ENCODE measurements at regions not wholly inside any gene's neighbourhood (a gene's known extent, or its start where the extent isn't known, plus 50 kb on each side); places are given as distances from the start of the nearest gene placed in this dataset.
"Not testable (repeated sequence)": the region's sequence is repeated elsewhere in the genome, so short reads cannot be mapped to it uniquely, and the experiment has no call there.

DNA sequence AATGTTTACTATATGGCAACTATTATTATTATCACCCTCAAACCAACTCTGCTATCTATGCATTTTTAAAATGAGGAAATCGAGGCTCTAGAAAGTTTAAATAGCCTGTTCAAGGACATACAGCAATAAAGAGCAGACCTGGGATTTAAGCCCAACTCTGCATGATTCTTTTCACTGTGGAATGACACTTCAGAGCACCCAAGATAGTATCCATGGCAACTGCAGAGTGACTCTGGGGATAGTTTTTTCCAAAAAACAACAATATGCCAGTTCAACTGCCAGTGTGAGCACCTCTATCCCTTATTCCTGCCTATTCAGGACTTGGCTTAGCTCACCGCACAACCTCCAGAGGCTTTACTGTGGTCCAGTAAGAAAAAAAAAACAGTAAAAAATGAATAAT lies 293.9 kb downstream of the BRINP2 start:
- no peak for DNase-seq

DNA sequence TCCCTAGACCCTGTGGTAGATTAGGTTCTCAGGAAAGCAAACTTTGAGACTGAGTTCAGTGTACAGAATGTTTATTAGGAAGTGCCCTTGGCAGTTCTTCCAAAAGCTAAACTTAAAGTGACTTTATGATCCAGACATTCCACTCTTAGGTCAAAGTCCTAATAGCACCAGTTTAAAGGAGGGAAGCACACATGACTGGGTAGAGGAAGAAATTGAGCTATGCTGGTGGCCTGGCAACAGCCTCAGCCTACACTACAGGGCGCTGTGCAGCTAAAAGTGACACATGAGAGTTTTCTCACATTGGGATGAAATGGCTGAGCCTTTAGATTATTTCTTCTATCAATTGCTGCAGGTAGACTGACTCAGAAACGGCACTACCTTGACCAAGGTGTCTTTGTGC lies 280.4 kb downstream of the BRINP2 start:
- no peak for DNase-seq

DNA sequence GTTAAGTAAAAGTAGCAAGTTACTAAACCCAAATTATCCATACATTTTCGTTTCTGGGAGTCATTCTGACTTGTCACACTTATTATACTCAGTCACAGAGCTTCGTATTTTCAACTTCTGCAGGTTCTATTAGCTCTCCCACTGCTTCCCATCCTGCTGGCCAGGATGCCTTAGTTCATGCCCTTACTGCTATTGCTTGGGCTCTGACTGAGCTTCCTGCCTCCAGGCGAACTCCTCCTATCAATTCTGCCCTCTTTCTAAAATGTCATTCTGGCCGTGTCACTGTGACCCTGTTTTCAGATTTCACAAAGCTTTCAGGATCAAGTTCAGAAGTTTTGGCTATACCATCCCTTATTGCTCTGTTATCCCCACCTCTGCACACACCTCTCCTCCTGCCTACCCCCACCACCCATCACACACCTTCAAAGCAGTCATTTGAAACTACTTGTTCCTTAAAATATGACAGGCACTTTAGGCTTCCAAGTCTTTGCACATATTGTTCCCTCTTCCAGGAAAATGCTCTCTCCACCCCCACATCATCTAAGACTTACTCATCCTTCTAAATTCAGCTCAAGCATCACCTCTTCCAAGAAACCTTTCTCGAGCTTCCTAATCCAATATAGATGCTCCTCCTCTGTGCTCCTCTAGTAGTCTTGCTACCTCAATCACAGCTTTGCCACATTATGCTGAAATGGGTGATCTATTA lies 278.0 kb downstream of the BRINP2 start:
- DNase-seq: no peak

DNA sequence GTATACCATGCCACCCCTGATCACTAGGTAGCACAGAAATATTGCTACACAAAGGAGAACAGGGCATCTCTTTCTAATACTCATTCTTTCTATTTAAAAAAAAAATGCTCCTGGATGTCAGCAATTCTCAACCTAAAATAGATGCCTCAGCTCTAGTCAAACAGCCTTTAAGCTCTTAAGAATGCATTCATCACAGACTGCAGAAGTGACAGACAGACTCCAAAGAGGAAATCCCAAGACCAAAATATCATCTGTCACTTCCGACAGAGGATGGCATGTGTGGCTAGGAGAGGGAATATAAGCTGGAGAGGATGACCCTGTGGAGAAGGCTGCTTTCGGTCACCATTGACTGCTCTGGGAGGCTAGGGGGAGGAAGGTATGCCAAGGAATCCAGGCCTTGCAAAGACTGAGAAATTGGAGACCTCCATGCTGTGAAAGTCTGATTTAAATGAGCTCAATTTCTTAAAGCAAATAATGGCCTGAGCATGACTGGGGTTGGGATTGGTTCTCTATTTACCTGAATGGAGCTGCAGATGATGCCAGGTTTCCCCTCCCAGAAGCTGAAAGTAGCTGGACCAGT lies 277.4 kb downstream of the BRINP2 start:
- DNase-seq: no peak

DNA sequence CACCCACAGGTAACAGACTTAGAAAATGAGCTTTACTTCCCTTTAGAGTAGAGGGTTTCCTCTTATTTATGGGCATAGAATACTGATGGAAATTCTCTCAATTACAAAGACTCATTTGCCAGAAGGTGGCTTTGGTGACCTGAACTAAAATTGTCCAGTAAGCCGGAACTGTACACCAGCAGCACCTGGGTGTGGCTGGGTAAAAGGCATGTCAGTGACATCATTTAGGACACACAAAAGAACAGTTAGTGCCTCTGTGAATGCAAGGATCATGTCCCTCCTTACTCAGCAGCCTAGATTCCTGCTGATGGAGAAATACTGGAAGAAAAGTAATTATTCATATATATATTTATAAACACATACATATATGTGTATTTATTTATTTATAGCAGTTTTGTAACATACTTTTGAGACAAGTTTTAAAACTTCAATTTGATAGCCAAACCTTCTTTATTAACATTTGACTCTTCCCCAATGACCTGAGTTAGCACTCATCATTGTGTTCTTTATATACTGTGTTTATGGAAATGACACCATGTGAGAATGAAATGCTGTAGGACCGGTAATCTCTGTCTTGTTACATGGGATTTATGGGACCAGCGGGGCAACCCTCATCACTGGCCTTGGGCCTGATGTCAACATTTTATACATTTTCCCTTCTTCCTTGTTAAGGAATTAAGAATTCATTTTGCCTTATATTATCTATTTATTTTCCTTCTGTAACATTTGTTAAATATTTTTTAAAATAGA lies 274.4 kb downstream of the BRINP2 start:
- DNase-seq: no peak

DNA sequence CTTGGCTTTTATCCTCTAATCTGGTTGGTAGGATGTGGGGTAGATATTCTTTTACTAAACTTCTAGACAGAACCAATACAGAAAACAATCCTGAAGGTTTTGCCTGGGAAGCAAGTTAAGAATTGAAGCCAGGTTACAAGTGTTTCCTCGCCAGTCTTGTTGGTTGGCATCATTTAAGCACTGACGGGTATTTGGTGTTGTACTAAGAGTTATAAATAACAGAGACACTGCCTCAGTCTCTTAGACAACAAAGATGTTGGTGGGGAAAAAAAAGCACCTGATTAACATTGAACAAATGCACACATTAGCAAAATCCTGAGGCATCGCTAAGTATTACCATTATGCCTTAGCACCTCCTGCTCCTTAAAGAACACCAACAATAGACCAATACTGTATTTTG lies 272.2 kb downstream of the BRINP2 start:
- no peak for DNase-seq

DNA sequence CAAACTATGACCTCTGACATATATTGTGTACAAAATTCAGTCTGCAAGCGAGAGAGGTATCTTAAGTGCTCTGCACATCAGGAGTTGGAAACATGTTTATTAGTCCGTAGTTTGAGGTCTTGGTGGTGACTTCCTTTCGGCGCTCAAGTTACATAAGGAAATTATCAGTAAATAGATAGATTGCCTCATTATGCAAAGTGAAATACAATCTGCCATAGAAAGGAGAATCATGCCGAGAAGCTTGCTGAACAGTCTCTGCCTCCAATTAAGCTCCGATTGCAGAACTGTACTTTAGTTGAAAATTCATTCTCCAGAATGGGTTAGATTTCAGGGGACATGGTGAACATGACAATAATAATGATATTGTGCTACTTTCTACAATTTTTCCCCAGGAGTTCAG lies 271.8 kb downstream of the BRINP2 start:
- no peak for DNase-seq

DNA sequence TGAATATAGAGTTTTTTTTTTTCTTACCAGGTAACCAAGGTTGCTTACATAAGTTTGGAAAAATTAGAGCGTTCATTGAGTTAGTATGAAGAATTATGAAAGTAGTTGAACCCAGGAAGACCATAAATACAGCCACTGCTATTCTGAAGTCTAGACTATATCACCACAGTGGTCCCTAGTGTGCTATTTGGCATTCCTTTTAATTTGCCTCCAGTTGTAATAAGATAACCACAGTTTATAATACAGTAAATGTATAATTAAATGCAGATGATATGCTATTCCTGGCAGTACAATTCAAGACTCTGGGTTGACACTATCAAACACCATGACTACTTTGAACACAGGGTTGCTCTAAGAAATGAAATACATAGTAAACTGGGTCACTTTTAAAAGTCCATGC lies 270.5 kb downstream of the BRINP2 start:
- no peak for DNase-seq

DNA sequence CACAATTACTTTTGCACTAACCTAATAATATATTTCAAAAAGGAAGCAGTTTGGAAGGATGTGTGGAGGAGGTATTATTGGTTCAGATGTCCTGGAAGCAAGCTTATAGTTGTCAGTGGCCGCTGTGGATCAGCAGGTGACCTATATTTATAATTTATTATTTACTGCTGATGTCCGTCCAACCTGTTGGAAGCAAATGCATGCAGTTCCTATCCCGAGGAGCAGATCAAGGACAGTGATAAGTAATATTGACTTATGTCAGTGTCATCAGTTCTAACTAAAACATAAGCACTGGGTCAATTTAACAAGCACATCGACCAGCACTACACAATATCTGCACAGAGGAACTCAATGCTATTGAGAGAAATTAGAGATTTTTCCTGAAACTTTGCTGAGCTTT lies 270.1 kb downstream of the BRINP2 start:
- no peak for DNase-seq

DNA sequence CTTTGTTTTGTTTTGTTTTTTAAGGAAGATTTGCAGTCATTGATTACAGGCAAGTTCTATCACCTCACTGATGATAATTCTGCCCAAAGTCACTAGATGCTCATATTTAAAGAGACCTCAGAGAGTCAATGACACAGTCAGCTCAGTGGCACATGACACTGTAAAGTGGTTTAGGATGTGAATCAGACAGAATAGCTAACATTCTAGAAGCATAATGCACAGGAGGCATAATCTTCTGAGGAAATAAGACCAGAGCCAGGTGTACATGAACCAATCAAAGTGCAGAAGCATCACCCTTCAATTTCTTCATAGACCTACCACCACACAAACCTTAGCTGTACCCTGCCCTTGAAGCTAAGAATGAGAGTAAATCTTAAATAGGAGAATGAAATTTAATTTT lies 268.5 kb downstream of the BRINP2 start:
- DNase-seq: no peak

DNA sequence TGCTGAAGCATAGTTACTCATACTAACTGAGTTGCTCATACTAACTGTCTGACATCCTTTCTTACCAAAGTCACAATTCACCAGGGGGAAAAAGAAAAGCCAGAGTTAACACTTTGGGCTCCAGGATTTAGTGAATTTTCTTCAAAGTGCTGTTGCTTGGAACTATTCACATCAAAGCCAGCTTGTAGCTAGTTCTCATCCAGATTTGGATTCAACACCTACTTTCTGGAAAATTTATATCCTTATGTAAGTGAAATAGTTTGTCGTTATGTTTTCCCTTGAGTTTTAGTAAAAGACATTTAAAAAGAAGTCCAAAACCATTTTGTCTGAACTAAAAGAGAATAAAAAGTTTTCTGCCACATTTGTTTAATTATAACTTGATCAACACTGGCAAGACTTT lies 264.6 kb downstream of the BRINP2 start:
- DNase-seq: no peak

DNA sequence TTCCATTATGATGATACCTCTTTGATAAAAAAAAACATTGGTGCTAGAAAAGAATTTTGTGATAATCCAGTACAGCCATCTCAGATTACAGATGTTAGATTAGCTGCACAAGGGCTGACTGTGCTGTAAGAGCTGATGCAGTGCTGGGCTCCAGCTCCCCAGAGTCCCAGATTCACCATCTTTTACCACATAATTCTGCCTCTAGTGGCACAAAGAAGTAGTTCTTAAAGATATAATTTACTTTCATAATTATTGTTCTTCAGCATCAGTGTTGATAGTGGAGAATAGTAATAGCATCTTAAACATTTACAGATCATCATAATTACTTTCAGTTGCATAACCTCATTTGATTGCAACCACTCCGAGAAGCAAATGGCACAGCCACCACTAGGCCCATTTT lies 262.1 kb downstream of the BRINP2 start:
- DNase-seq: no peak

DNA sequence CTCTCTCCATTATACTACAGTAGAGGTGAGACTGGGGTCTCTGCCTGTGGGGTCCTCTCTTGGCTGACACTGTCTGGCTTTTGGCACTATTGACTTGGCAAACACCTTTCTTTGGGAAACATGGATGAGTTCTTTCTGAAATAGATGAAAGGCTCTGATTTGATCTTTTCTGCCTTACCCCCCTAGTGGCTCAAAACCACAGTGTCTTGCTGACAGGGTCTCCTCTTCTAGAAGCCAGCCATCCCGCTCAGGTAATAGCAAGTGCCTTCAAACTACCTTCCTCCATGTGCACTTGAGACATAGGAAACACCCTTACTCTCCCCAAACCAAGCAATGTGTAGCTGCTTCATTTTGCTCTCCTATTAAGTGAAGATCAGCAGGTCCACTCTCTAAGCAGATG lies 260.4 kb downstream of the BRINP2 start:
- DNase-seq: no peak

DNA sequence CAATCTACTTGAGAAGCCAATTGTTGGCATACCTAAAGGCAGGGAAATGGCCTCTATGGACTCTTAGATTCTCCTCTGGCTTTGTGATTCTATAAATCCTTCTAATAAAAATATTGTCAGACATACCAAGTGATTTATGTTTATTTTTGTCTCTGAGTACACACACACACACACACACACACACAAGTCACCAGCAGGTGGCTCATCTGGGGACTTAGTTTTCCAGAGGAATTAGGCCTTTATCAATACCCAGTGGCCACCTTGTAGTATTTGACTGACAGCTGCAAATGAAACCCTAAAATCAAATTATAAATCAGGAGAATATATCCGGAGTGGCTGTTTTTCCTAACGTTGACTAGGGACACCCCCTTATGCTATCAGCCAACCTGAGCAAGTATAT lies 258.5 kb downstream of the BRINP2 start:
- DNase-seq: no peak

DNA sequence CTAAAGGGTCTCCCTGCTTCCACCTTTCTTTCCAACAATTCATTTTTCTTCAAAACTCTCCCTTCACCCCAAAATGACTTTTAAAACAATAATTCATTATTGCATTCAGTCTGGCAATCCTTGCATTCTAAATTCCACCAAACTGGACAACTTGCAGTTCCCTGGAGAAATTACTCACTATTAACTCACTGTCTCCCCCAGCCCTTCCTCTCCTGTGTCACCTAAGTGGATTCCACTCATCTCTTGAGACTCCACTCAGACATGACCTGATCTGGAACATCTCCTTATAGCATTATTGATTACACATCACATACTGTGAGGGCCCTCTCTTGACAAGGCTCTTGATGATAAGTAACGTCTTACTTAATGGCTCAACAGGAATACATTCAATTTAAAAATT lies 257.1 kb downstream of the BRINP2 start:
- DNase-seq: no peak

DNA sequence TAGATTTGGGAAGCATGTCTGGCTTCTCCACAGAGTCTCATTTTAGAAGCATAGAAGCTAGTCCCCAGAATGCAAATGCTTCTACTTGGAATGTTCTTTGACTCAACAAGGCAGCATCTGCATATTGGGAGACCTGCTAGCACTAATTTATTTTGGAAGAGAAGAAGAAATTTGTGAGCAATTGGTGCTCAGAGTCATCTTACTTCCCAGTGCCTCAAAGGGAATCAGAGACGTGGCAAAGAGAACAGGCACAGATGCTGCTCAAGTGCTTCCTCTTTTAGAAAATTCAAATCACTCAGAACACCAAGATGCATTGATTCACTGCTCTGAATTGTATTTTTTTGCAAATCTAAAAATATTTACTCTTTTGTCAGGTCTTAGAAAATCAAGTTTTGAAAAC lies 255.7 kb downstream of the BRINP2 start:
- no peak for DNase-seq

DNA sequence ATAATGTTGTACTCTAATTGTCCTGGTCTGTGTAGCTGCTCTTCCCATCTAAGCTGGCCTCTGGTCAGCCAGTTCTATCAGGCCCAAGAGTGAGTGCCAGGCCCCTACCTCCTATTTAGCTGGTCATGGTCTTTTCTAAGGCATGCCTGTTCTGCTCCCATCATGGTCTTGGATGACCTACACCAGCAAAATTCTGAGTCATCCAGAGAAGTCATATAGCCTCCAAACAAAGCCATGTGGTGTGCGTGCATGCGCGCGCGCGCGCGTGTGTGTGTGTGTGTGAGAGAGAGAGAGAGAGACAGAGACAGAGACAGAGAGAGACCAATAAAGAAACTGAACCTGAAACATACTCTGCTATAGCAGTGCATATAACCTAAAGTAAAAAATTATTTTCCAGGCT lies 254.4 kb downstream of the BRINP2 start:
- no peak for DNase-seq

DNA sequence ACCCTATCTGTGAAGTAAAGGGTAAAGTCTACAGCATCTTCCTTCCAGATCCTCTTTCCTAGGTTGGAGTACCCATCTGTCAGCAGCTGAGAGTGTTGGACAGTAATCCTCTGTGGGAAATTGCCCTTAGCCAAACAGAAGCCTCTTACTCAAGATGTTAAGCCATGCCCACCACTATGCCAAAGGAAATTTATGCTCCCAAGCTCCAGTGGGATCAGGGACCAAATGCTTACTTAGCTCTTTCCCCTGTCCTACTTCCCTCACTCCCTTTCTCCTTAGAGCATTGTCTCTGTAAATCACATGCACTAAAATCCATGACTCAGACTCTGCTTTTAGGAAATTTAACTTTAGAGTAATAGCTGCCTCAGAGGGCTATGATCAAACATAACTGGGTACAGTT lies 254.0 kb downstream of the BRINP2 start:
- no peak for DNase-seq

DNA sequence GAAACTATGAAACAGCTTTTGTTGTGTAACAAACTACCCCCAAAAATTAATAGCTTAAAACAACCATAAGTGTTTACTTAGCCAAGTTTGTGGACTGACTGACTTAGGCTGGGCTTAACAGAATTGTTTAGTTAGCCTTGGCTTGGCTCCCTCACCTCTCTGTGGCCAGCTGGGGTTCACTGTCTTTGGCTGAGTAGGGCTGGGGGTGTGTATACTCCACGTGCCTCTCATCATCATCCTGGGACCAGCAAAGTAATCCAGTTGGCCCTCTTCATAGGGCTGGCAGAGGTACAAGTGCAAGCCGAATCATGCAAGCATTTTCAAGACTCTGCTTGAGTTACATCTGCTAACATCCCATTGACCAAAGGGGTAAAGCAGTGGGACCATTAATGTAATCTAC lies 252.3 kb downstream of the BRINP2 start:
- DNase-seq: no peak

DNA sequence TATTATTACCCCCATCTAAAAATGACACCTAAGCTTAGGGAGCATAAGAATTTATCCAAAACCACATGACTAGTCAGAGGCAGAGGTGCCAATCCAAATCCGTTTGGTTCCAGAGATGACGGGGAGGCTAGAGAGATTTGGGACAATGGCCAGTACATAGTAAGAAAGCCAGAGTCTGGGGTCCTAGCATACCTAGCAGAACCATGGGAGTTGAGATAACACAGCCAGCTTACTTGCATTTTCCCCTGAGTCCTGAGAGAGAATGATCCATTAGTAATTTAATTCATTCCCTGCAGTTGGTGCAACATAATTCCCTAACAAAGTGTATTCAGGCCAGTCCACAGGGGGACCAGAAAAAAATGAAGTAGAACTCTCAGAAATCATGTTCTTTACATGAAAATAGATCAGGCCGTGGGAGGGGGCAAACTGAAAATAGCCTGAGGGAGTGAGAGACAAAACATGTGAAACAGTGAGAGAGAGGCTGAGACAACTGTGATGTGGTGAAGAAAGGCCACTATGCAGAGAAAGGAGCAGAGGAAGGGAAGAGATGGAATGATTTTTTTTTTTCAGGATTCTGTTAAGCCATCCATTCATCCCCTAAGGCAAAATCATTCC lies 243.3 kb downstream of the BRINP2 start:
- DNase-seq: no peak

DNA sequence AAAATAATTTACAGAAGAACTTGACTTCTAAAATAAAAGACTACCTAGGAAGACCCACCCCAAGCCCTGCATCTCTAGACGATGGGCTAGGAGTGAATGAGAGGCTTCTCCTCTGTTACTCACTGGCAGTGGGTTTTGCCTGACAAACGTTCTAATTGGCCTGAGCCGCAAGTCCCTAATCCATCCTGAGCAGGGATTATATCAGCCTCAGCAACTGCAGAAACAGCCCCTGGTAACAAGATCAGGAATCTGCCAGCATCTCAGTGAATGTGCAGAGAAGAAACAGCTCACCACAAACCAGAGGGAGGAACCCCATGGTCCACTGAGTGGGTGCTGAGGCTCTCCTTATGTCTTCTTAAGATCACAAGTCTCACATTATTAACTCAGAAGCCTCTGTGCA lies 240.6 kb downstream of the BRINP2 start:
- DNase-seq: no peak

DNA sequence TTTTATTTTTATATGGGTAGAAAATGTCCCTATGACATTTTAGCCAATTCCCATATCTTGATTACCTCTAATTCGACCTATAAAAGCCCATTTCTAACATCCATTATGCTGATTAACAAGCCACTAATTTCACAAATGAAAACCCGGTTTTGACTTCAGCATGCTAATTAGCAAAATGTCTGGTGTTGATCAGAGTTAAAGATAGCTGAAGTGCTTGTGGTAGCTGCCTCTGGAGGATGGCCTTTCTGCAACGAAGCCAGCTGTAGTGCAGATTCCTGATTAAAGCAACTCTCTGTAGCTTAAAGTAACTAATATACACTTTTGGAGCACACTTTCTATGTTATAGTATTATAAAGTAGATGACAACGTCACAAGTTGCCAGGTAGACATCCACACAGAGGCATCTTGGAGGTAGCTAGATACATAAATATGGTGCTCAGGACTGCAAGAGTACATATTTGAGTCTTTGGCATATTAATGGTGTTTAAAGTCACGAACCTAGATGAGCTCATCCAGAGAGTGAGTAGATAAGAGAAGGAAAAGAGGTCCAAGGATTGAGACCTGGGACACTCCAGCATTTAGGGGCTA lies 239.5 kb downstream of the BRINP2 start:
- DNase-seq: no peak

DNA sequence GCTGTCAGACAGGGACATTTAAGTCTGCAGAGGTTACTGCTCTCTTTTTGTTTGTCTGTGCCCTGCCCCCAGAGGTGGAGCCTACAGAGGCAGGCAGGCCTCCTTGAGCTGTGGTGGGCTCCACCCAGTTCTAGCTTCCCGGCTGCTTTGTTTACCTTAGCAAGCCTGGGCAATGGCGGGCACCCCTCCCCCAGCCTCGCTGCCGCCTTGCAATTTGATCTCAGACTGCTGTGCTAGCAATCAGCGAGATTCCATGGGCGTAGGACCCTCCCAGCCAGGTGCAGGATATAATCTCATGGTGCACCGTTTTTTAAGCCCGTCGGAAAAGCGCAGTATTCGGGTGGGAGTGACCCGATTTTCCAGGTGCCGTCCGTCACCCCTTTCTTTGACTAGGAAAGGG lies 235.6 kb downstream of the BRINP2 start:
- not testable (repeated sequence) for DNase-seq

DNA sequence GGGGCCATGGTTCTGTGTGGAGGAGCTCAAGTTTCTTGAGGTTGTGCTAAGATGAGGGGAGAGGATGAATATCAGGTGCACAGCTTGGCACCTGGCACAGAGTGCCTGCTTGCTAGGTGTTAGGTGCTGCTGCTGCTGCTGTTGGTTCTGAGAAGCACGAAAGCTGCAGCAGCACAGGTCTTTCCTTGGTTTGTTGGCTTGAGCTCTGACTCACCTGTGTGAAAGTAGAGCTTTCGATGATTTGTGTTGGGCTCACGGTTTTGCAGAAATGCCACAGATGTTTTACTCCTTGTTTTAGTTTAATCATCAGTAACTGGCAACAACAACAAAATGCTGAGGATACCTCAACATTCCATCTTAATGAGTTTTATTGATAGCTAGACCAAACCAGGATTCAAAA lies 221.6 kb downstream of the BRINP2 start:
- peak; percentile 5 for DNase-seq
